Stimulated activated CD8-positive, alpha-beta memory T cell treated with anti-CD3 and anti-CD28 coated beads, Interleukin-4, amount 100 ng/mL, for 1 hour (primary cell): ENCODE measurements at regions not wholly inside any gene's neighbourhood (a gene's known extent, or its start where the extent isn't known, plus 50 kb on each side); places are given as distances from the start of the nearest gene placed in this dataset.
"Not testable (repeated sequence)": the region's sequence is repeated elsewhere in the genome, so short reads cannot be mapped to it uniquely, and the experiment has no call there.

Experiments used
- DNase-seq, 2 donors: peaks; one replicate each; pipeline ENCODE4 v3.0.0-alpha.2; 2020; ENCODE audit warnings: low read depth in 2 of 2, low spot score in 1 of 2

GRCh38 chr2:16374671-16375070 is 291.0 kb downstream of the CYRIA start:
- DNase-seq: no peak

GRCh38 chr2:16373341-16373740 is 292.3 kb downstream of the CYRIA start:
- DNase-seq: no peak

- DNase-seq: no peak
Observed at GRCh38 chr2:16371751-16372150, 293.9 kb downstream of the CYRIA start.

- DNase-seq: no peak
Observed at GRCh38 chr2:16368951-16369350, 296.7 kb downstream of the CYRIA start.

- no peak for DNase-seq
Observed at GRCh38 chr2:16368328-16368727, 297.3 kb downstream of the CYRIA start.

- DNase-seq: no peak
Observed at GRCh38 chr2:16365366-16365765, 300.3 kb downstream of the CYRIA start.

GRCh38 chr2:16363581-16363980 is 302.1 kb downstream of the CYRIA start:
- DNase-seq: no peak

GRCh38 chr2:16362611-16363010 is 303.0 kb downstream of the CYRIA start:
- DNase-seq: no peak

GRCh38 chr2:16361261-16361995 is 304.2 kb downstream of the CYRIA start:
- no peak for DNase-seq

- no peak for DNase-seq
Observed at GRCh38 chr2:16359961-16360360, 305.7 kb downstream of the CYRIA start.

- DNase-seq: no peak
Observed at GRCh38 chr2:16357188-16357587, 308.4 kb downstream of the CYRIA start.

- no peak for DNase-seq
Observed at GRCh38 chr2:16351541-16351940, 314.1 kb downstream of the CYRIA start.

- DNase-seq: no peak
Observed at GRCh38 chr2:16351137-16351536, 314.5 kb downstream of the CYRIA start.

- DNase-seq: no peak
Observed at GRCh38 chr2:16350211-16350610, 315.4 kb downstream of the CYRIA start.

GRCh38 chr2:16349811-16350210 is 315.8 kb downstream of the CYRIA start:
- DNase-seq: no peak

- DNase-seq: no peak
Observed at GRCh38 chr2:16348821-16349515, 316.7 kb downstream of the CYRIA start.

- DNase-seq: no peak
Observed at GRCh38 chr2:16346671-16347070, 319.0 kb downstream of the CYRIA start.

- DNase-seq: not testable (repeated sequence)
Observed at GRCh38 chr2:16345231-16345630, 320.4 kb downstream of the CYRIA start.

- DNase-seq: no peak
Observed at GRCh38 chr2:16339206-16339605, 326.4 kb downstream of the CYRIA start.

GRCh38 chr2:16338026-16338425 is 327.6 kb downstream of the CYRIA start:
- no peak for DNase-seq

GRCh38 chr2:16336916-16337315 is 328.7 kb downstream of the CYRIA start:
- DNase-seq: no peak

GRCh38 chr2:16336491-16336890 is 329.1 kb downstream of the CYRIA start:
- no peak for DNase-seq

- DNase-seq: no peak
Observed at GRCh38 chr2:16335947-16336346, 329.7 kb downstream of the CYRIA start.
